GM12865 (cell line): ENCODE measurements at regions not wholly inside any gene's neighbourhood (a gene's known extent, or its start where the extent isn't known, plus 50 kb on each side); places are given as distances from the start of the nearest gene placed in this dataset.
"Not testable (repeated sequence)": the region's sequence is repeated elsewhere in the genome, so short reads cannot be mapped to it uniquely, and the experiment has no call there.

Experiments
- DNase-seq: peaks from one replicate; pipeline ENCODE4 v3.0.0; 2010; ENCODE audit warnings: low read depth
- H3K4me3 ChIP-seq: 2 replicates; pipeline ENCODE4 v1.5.1; 2011; ENCODE audit warnings: mild to moderate bottlenecking, low read depth, low read length, control low read depth
- CTCF ChIP-seq: IDR thresholded peaks from 2 replicates; pipeline ENCODE4 v1.5.1; 2011; ENCODE audit warnings: low read length, control low read depth, low read depth, inconsistent platforms; ENCODE audit not compliant: insufficient read depth; ENCODE audit errors: missing control alignments

- DNase-seq, result no peak
- no peak overlapping the region for H3K4me3 ChIP-seq
- TF ChIP-seq CTCF, result no peak
Measured at GRCh38 chr11:86171627-86172026, 72.9 kb upstream of the EED start.

GRCh38 chr11:86167499-86168164 is 76.9 kb upstream of the EED start:
- DNase-seq, result no peak
- no peak overlapping the region for H3K4me3 ChIP-seq
- no peak for TF ChIP-seq CTCF

- H3K4me3 ChIP-seq, DNase-seq: not testable (repeated sequence)
Measured at GRCh38 chr11:86166287-86166686, 78.3 kb upstream of the EED start.

GRCh38 chr11:86164106-86164505 is 80.4 kb upstream of the EED start:
- TF ChIP-seq CTCF, result no peak
- DNase-seq, result no peak
- no peak overlapping the region for H3K4me3 ChIP-seq

GRCh38 chr11:86163221-86163876 is 81.2 kb upstream of the EED start:
- H3K4me3 ChIP-seq, DNase-seq: not testable (repeated sequence)

GRCh38 chr11:86162239-86162638 is 82.3 kb upstream of the EED start:
- no peak overlapping the region for H3K4me3 ChIP-seq
- DNase-seq, result no peak
- TF ChIP-seq CTCF, result no peak

- TF ChIP-seq CTCF, result no peak
- DNase-seq, result no peak
- H3K4me3 ChIP-seq, result no peak overlapping the region
Measured at GRCh38 chr11:86161837-86162236, 82.7 kb upstream of the EED start.

- DNase-seq, result no peak
- TF ChIP-seq CTCF, result no peak
- no peak overlapping the region for H3K4me3 ChIP-seq
Measured at GRCh38 chr11:86161336-86161735, 83.2 kb upstream of the EED start.
